ENCODE measurements at regions not wholly inside any gene's neighbourhood (a gene's known extent, or its start where the extent isn't known, plus 50 kb on each side); places are given as distances from the start of the nearest gene placed in this dataset.

DNA sequence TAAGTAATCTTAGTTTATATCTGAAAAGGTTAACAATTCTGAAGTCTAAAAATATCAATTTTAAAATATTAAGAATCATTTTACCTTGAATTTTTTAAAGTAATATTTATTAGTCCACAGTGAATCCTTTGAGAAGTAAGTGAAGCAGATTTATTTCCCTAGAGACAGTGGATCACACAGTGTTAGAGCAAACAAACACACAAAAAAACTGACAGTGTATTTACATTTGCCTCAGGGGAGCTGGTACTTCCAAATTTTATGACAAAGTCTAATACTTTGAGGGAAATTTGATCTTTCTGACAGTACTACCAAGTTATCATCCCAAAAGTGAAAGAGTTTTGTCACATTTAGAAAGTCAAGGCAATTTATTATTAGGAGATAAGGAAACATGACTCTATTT, 1750.6 kb upstream of the CDH9 start:
- no peak for DNase-seq (ENCODE audit: extremely low spot score in 2 of 2)
- Histone ChIP-seq H3K27me3 (no peaks in the 10 kb centered on the region), H3K9me3 (no peaks in the 10 kb centered on the region), H3K36me3 (no peaks in the 10 kb centered on the region), H3K4me1 (no peaks in the 10 kb centered on the region), H3K4me3 (no peak overlapping the region), H3K27ac (no peak overlapping the region)
- TF ChIP-seq, protein P1, sequence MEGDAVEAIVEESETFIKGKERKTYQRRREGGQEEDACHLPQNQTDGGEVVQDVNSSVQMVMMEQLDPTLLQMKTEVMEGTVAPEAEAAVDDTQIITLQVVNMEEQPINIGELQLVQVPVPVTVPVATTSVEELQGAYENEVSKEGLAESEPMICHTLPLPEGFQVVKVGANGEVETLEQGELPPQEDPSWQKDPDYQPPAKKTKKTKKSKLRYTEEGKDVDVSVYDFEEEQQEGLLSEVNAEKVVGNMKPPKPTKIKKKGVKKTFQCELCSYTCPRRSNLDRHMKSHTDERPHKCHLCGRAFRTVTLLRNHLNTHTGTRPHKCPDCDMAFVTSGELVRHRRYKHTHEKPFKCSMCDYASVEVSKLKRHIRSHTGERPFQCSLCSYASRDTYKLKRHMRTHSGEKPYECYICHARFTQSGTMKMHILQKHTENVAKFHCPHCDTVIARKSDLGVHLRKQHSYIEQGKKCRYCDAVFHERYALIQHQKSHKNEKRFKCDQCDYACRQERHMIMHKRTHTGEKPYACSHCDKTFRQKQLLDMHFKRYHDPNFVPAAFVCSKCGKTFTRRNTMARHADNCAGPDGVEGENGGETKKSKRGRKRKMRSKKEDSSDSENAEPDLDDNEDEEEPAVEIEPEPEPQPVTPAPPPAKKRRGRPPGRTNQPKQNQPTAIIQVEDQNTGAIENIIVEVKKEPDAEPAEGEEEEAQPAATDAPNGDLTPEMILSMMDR (IDR thresholded peaks at IDR 0.05): no peak
- no peak for TF ChIP-seq POLR2A (IDR thresholded peaks at IDR 0.05)
- TF ChIP-seq POLR2AphosphoS5 (IDR thresholded peaks at IDR 0.05; ENCODE audit: insufficient read depth in 1 of 2, low read depth in 1 of 2): no peak
- intact Hi-C loops (cut with DNase I): no loop called here

DNA sequence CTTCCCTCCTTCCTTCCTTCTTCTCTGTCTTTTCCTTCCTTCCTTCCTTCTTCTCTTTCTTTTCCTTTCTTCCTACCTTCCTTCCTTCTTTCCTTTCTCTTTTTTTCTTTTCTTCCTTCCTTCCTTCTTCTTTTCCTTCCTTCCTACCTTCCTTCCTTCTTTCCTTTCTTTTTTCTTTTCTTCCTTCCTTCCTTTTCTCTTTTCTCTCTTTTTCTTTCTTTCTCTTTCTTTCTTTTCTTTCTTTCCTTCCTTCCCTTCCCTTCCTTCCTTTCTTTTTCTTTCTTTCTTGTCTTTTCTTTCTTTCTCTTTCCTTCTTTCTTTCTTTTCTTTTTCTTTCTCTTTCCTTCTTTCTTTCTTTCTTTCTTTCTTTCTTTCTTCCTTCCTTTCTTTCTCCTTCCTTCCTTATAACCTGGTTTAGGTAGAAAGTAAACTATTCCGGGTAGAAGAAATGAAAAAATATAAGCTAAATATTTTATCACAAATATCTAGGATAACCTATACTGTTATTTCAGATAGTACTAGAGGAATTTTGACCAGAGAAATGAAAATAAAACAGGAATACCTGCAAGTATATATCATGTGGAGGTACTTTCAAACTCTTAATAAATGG, 1741.8 kb upstream of the CDH9 start:
- H3K9me3 ChIP-seq: no peaks in the 10 kb centered on the region
- DNase-seq (ENCODE audit: extremely low spot score in 2 of 2): no peak
- no peaks in the 10 kb centered on the region for H3K27me3 ChIP-seq
- H3K36me3 ChIP-seq: no peaks in the 10 kb centered on the region
- no peaks in the 10 kb centered on the region for H3K4me1 ChIP-seq
- TF ChIP-seq POLR2AphosphoS5 (IDR thresholded peaks at IDR 0.05; ENCODE audit: insufficient read depth in 1 of 2, low read depth in 1 of 2): no peak
- TF ChIP-seq, protein P1 (IDR thresholded peaks at IDR 0.05): no peak
- no peak for TF ChIP-seq POLR2A (IDR thresholded peaks at IDR 0.05)
- intact Hi-C loops (cut with DNase I): no loop called here
- no peak overlapping the region for H3K4me3 ChIP-seq
- no peak overlapping the region for H3K27ac ChIP-seq

DNA sequence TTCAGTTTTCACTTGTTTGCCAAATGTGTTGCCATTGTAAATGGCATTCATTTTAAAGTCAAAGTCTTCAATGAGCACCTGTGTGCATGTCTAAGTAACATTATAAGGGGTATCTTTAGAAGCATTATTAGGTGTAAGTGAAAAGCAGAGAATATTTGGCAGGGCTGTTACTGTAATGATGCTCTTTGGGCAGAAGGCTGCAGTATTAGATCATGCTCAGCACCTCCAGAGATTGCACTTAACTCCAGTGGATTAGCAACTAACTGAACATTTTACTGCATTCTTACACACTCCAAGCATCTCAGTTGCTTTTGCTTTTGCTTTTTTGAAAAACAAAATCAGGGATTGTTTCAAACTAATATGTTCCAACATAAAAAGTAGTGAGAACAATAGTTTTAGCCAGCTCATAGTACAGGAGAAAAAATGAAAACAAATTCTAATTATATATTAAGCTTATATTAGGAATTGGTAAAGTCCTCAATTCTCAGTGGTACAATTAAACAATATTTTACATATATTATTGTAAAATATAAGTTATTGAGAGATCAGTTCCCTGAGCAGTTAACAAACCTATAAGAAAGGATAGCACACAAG, 1740.9 kb upstream of the CDH9 start:
- no peaks in the 10 kb centered on the region for H3K36me3 ChIP-seq
- no peaks in the 10 kb centered on the region for H3K4me1 ChIP-seq
- DNase-seq (ENCODE audit: extremely low spot score in 2 of 2): no peak
- no peak overlapping the region for H3K4me3 ChIP-seq
- TF ChIP-seq, protein P1 (IDR thresholded peaks at IDR 0.05): no peak
- TF ChIP-seq POLR2A (IDR thresholded peaks at IDR 0.05) (no peak), POLR2AphosphoS5 (IDR thresholded peaks at IDR 0.05; ENCODE audit: insufficient read depth in 1 of 2, low read depth in 1 of 2) (no peak)
- H3K27ac ChIP-seq: no peak overlapping the region
- H3K27me3 ChIP-seq: no peaks in the 10 kb centered on the region
- intact Hi-C loops (cut with DNase I): no loop called here
- no peaks in the 10 kb centered on the region for H3K9me3 ChIP-seq

DNA sequence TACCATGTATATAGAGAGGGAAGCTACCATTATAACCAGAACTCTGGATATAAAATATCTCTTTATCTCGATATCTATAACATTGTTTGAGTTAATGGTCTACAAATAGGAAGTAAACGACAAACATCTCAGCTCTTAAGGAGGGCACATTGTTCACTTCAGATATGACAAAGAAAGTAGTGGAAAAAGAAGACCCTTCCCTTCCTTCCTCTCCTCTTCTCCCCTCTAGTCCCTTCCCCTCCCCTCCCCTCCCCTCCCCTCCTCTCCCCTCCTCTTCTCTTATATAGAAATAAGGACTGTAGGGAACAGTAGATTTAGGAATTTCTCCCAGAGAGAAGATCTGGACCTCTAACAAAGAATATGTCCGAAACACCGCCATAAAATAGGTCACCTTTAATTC, 1731.9 kb upstream of the CDH9 start:
- no peaks in the 10 kb centered on the region for H3K9me3 ChIP-seq

More for the DNA sequence above, 1731.9 kb upstream of the CDH9 start:
- no peak for DNase-seq (ENCODE audit: extremely low spot score in 2 of 2)
- intact Hi-C loops (cut with DNase I): no loop called here
- no peaks in the 10 kb centered on the region for H3K27me3 ChIP-seq
- no peak overlapping the region for H3K4me3 ChIP-seq
- H3K27ac ChIP-seq: no peak overlapping the region
- TF ChIP-seq, protein P1 (IDR thresholded peaks at IDR 0.05): no peak
- TF ChIP-seq POLR2AphosphoS5 (IDR thresholded peaks at IDR 0.05; ENCODE audit: insufficient read depth in 1 of 2, low read depth in 1 of 2) (no peak), POLR2A (IDR thresholded peaks at IDR 0.05) (no peak)
- no peaks in the 10 kb centered on the region for H3K4me1 ChIP-seq
- no peaks in the 10 kb centered on the region for H3K36me3 ChIP-seq
